HG03039 (cell line): ENCODE measurements at regions not wholly inside any gene's neighbourhood (a gene's known extent, or its start where the extent isn't known, plus 50 kb on each side); places are given as distances from the start of the nearest gene placed in this dataset.

Source experiments
- ATAC-seq: cut with Tn5 transposase; IDR thresholded peaks from one replicate; pipeline ENCODE4 v1.9.1; 2021; ENCODE audit warnings: mild to moderate bottlenecking, moderate library complexity; ENCODE audit not compliant: unreplicated experiment

- no peak for ATAC-seq
These were observed 647.3 kb upstream of the GRAMD2B start for GRCh38 chr5:125775896-125776295.

GRCh38 chr5:125776656-125777139 lies 646.5 kb upstream of the GRAMD2B start:
- ATAC-seq, result no peak

GRCh38 chr5:125778791-125779190 lies 644.4 kb upstream of the GRAMD2B start:
- ATAC-seq, result no peak

GRCh38 chr5:125785407-125785806 lies 637.8 kb upstream of the GRAMD2B start:
- ATAC-seq, result no peak

GRCh38 chr5:125786021-125786420 lies 637.2 kb upstream of the GRAMD2B start:
- no peak for ATAC-seq

GRCh38 chr5:125793470-125793869 lies 629.7 kb upstream of the GRAMD2B start:
- no peak for ATAC-seq

GRCh38 chr5:125794922-125795321 lies 628.3 kb upstream of the GRAMD2B start:
- ATAC-seq, result no peak

- ATAC-seq, result no peak
These were observed 624.9 kb upstream of the GRAMD2B start for GRCh38 chr5:125798307-125798706.

- no peak for ATAC-seq
These were observed 610.6 kb upstream of the GRAMD2B start for GRCh38 chr5:125812651-125813050.

- no peak for ATAC-seq
These were observed 609.8 kb upstream of the GRAMD2B start for GRCh38 chr5:125813221-125813974.

GRCh38 chr5:125814119-125814518 lies 609.1 kb upstream of the GRAMD2B start:
- ATAC-seq, result no peak

- ATAC-seq, result no peak
These were observed 599.6 kb upstream of the GRAMD2B start for GRCh38 chr5:125823572-125823971.

GRCh38 chr5:125826214-125826613 lies 597.0 kb upstream of the GRAMD2B start:
- no peak for ATAC-seq

- peak; percentile 81 for ATAC-seq
These were observed 593.9 kb upstream of the GRAMD2B start for GRCh38 chr5:125829349-125829748.

GRCh38 chr5:125833398-125833797 lies 589.8 kb upstream of the GRAMD2B start:
- ATAC-seq, result no peak

GRCh38 chr5:125834438-125835115 lies 588.6 kb upstream of the GRAMD2B start:
- no peak for ATAC-seq

- peak; percentile 83 for ATAC-seq
These were observed 587.7 kb upstream of the GRAMD2B start for GRCh38 chr5:125835293-125836172.

- ATAC-seq, result no peak
These were observed 587.0 kb upstream of the GRAMD2B start for GRCh38 chr5:125836256-125836655.

GRCh38 chr5:125837866-125838265 lies 585.3 kb upstream of the GRAMD2B start:
- no peak for ATAC-seq

- no peak for ATAC-seq
These were observed 575.6 kb upstream of the GRAMD2B start for GRCh38 chr5:125847561-125847960.

GRCh38 chr5:125848751-125849150 lies 574.5 kb upstream of the GRAMD2B start:
- no peak for ATAC-seq
